Hepatocyte (in vitro differentiated cells): ENCODE measurements at regions not wholly inside any gene's neighbourhood (a gene's known extent, or its start where the extent isn't known, plus 50 kb on each side); places are given as distances from the start of the nearest gene placed in this dataset.

Experiments
- DNase-seq: peaks from one replicate; pipeline ENCODE4 v3.0.0-alpha.2; 2016; ENCODE audit warnings: low spot score
- H2AFZ ChIP-seq: fragments of 200-600 bp; sonication (generic); 2 replicates; pipeline ENCODE4 v1.6.0; 2016; ENCODE audit warnings: antibody characterized with exemption, mild to moderate bottlenecking
- H3K27ac ChIP-seq: fragments of 200-600 bp; sonication (generic); 2 replicates; pipeline ENCODE4 v1.5.1; 2016; ENCODE audit warnings: mild to moderate bottlenecking
- H3K27me3 ChIP-seq: fragments of 200-600 bp; sonication (generic); 2 replicates; pipeline ENCODE4 v1.6.1; 2016
- H3K36me3 ChIP-seq: fragments of 200-600 bp; sonication (generic); replicated peaks from 2 replicates; pipeline ENCODE4 v1.5.1; 2016; ENCODE audit warnings: low read depth; ENCODE audit not compliant: insufficient read depth
- H3K4me1 ChIP-seq: fragments of 200-600 bp; sonication (generic); 2 replicates; pipeline ENCODE4 v1.5.1; 2016; ENCODE audit warnings: mild to moderate bottlenecking, moderate library complexity; ENCODE audit not compliant: insufficient read depth
- H3K4me2 ChIP-seq: fragments of 200-600 bp; sonication (generic); 2 replicates; pipeline ENCODE4 v1.6.0; 2016
- H3K4me3 ChIP-seq: fragments of 200-600 bp; sonication (generic); 2 replicates; pipeline ENCODE4 v1.5.1; 2016; ENCODE audit warnings: mild to moderate bottlenecking
- H3K79me2 ChIP-seq: fragments of 200-600 bp; sonication (generic); 2 replicates; pipeline ENCODE4 v1.6.0; 2017; ENCODE audit warnings: mild to moderate bottlenecking
- H3K9me2 ChIP-seq: fragments of 200-600 bp; sonication (generic); replicated peaks from 2 replicates; pipeline ENCODE4 v1.6.0; 2017; ENCODE audit warnings: mild to moderate bottlenecking; ENCODE audit not compliant: insufficient read depth
- H3K9me3 ChIP-seq: fragments of 200-600 bp; sonication (generic); 2 replicates; pipeline ENCODE4 v1.5.1; 2016; ENCODE audit warnings: low read depth, mild to moderate bottlenecking
- H4K20me1 ChIP-seq: fragments of 200-600 bp; sonication (generic); 2 replicates; pipeline ENCODE4 v1.6.0; 2016; ENCODE audit warnings: mild to moderate bottlenecking; ENCODE audit not compliant: insufficient read depth, poor library complexity, severe bottlenecking
- CTCF ChIP-seq: fragments of 200-600 bp; sonication (generic); IDR thresholded peaks from 2 replicates; pipeline ENCODE4 v1.5.1; 2016; ENCODE audit warnings: antibody characterized with exemption, mild to moderate bottlenecking; ENCODE audit not compliant: poor library complexity
- EZH2 ChIP-seq: fragments of 200-600 bp; sonication (generic); IDR thresholded peaks from 2 replicates; pipeline ENCODE4 v1.6.1; 2016; ENCODE audit warnings: antibody characterized with exemption, mild to moderate bottlenecking, borderline replicate concordance
- EZH2phosphoT487 ChIP-seq: fragments of 200-600 bp; sonication (generic); IDR thresholded peaks from one replicate; pipeline ENCODE4 v1.6.1; 2018; ENCODE audit warnings: antibody characterized with exemption, mild to moderate bottlenecking, low read depth, moderate library complexity; ENCODE audit not compliant: unreplicated experiment, severe bottlenecking
- WGBS: methylation state at CpG from one replicate; pipeline ENCODE4 v1.1.6; 2016; ENCODE audit warnings: low lambda C conversion rate; ENCODE audit errors: missing lambda C conversion rate; 5-methylcytosine and 5-hydroxymethylcytosine counted together

GRCh38 chr1:143691971-143692529, 279.7 kb downstream of the FAM72C start:
- Histone ChIP-seq H3K27ac (no peak overlapping the region), H3K27me3 (no peaks in the 10 kb centered on the region), H3K4me3 (no peak overlapping the region), H3K9me3 (no peaks in the 10 kb centered on the region), H4K20me1 (no peaks in the 10 kb centered on the region), H2AFZ (no peak overlapping the region), H3K4me1 (no peaks in the 10 kb centered on the region), H3K79me2 (no peaks in the 10 kb centered on the region), H3K36me3 (no peaks in the 10 kb centered on the region), H3K4me2 (no peak overlapping the region), H3K9me2 (no peaks in the 10 kb centered on the region)
- no peak for DNase-seq
- 79% methylated on average over 29 of the region's 29 CpGs for WGBS
- TF ChIP-seq EZH2phosphoT487 (no peak), EZH2 (no peak), CTCF (no peak)

GRCh38 chr1:143691400-143691891, 280.3 kb downstream of the FAM72C start:
- Histone ChIP-seq H3K9me3 (no peaks in the 10 kb centered on the region), H3K27me3 (no peaks in the 10 kb centered on the region), H3K27ac (no peak overlapping the region), H3K4me2 (no peak overlapping the region), H3K4me1 (no peaks in the 10 kb centered on the region), H2AFZ (no peak overlapping the region), H3K4me3 (no peak overlapping the region), H4K20me1 (no peaks in the 10 kb centered on the region), H3K9me2 (no peaks in the 10 kb centered on the region), H3K79me2 (no peaks in the 10 kb centered on the region), H3K36me3 (no peaks in the 10 kb centered on the region)
- DNase-seq, result no peak
- WGBS, result 86% methylated on average over 27 of the region's 27 CpGs
- TF ChIP-seq CTCF, result no peak
- no peak for TF ChIP-seq EZH2
- TF ChIP-seq EZH2phosphoT487, result no peak

- Histone ChIP-seq H3K4me2 (no peak overlapping the region), H3K9me3 (no peaks in the 10 kb centered on the region), H3K36me3 (no peaks in the 10 kb centered on the region), H3K27ac (no peak overlapping the region), H2AFZ (no peak overlapping the region), H3K27me3 (no peaks in the 10 kb centered on the region), H3K9me2 (no peaks in the 10 kb centered on the region), H3K4me1 (no peaks in the 10 kb centered on the region), H3K79me2 (no peaks in the 10 kb centered on the region), H3K4me3 (no peak overlapping the region), H4K20me1 (no peaks in the 10 kb centered on the region)
- no peak for DNase-seq
- no peak for TF ChIP-seq CTCF
- no peak for TF ChIP-seq EZH2phosphoT487
- no peak for TF ChIP-seq EZH2
- 61% methylated on average over 4 of the region's 4 CpGs for WGBS
Observed at GRCh38 chr1:143689781-143690180, 282.0 kb downstream of the FAM72C start.

- H3K4me1 ChIP-seq, result no peaks in the 10 kb centered on the region
- 87% methylated on average over 14 of the region's 14 CpGs for WGBS
- H3K9me3 ChIP-seq, result no peaks in the 10 kb centered on the region
- no peaks in the 10 kb centered on the region for H4K20me1 ChIP-seq
- H3K4me3 ChIP-seq, result no peak overlapping the region
- no peaks in the 10 kb centered on the region for H3K36me3 ChIP-seq
- no peak for DNase-seq
- no peak overlapping the region for H2AFZ ChIP-seq
- no peaks in the 10 kb centered on the region for H3K9me2 ChIP-seq
- TF ChIP-seq CTCF (no peak), EZH2phosphoT487 (no peak), EZH2 (no peak)
- no peaks in the 10 kb centered on the region for H3K27me3 ChIP-seq
- no peak overlapping the region for H3K27ac ChIP-seq
- no peak overlapping the region for H3K4me2 ChIP-seq
- H3K79me2 ChIP-seq, result no peaks in the 10 kb centered on the region
Observed at GRCh38 chr1:143680304-143680703, 291.5 kb downstream of the FAM72C start.
